Loucy (cell line): ENCODE measurements at regions not wholly inside any gene's neighbourhood (a gene's known extent, or its start where the extent isn't known, plus 50 kb on each side); places are given as distances from the start of the nearest gene placed in this dataset.

Source experiments
- CTCF ChIP-seq: fragments of 200-600 bp; sonication (generic); conservative IDR thresholded peaks from 2 replicates; pipeline ENCODE4 v1.5.1; 2014; ENCODE audit warnings: mild to moderate bottlenecking, antibody characterized with exemption, low read length
- EZH2phosphoT487 ChIP-seq: fragments of 200-600 bp; IDR thresholded peaks from 2 replicates; pipeline ENCODE4 v1.6.1; 2018; ENCODE audit warnings: antibody characterized with exemption, mild to moderate bottlenecking, moderate library complexity, borderline replicate concordance

- TF ChIP-seq CTCF (no peak), EZH2phosphoT487 (no peak)
These were observed 132.5 kb downstream of the RPL10L start for GRCh38 chr14:46519121-46519520.
